ENCODE measurements at regions not wholly inside any gene's neighbourhood (a gene's known extent, or its start where the extent isn't known, plus 50 kb on each side); places are given as distances from the start of the nearest gene placed in this dataset.

DNA sequence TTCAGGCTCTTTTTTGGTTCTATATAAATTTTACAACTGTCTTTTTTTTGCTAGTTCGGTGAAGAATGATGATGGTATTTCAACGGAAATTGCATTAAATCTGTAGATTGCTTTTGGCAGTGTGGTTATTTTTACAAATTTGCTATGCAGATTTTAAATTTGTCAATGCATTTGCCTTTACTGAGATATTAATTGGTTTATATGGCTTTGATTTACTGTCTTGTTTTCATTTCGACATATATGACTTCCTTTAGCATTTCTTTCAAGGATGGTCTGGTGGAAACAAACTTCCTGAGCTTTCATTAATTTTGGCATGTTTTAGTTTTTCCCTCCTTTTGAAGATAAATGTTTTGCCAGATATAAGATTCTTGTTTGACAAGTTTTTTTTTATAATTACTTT, 1522.5 kb upstream of the PRMT6 start:
- Histone ChIP-seq H3K27me3 (ENCODE audit: low read depth, low read length) (no peaks in the 10 kb centered on the region), H2AFZ (ENCODE audit: low read depth, low read length) (no peak overlapping the region), H3K4me3 (ENCODE audit: low read length) (no peak overlapping the region), H3K9me3 (ENCODE audit: insufficient read depth, low read length) (no peaks in the 10 kb centered on the region), H3K4me2 (ENCODE audit: low read length) (no peak overlapping the region), H3K36me3 (replicated peaks; ENCODE audit: low read depth, low read length) (no peaks in the 10 kb centered on the region), H4K20me1 (ENCODE audit: insufficient read depth, low read length) (no peaks in the 10 kb centered on the region), H3K79me2 (ENCODE audit: low read length) (no peaks in the 10 kb centered on the region), H3K4me1 (ENCODE audit: low read length) (no peaks in the 10 kb centered on the region), H3K27ac (ENCODE audit: low read length) (no peak overlapping the region), H3K9ac (ENCODE audit: low read length) (no peak overlapping the region)
- TF ChIP-seq, protein P1, sequence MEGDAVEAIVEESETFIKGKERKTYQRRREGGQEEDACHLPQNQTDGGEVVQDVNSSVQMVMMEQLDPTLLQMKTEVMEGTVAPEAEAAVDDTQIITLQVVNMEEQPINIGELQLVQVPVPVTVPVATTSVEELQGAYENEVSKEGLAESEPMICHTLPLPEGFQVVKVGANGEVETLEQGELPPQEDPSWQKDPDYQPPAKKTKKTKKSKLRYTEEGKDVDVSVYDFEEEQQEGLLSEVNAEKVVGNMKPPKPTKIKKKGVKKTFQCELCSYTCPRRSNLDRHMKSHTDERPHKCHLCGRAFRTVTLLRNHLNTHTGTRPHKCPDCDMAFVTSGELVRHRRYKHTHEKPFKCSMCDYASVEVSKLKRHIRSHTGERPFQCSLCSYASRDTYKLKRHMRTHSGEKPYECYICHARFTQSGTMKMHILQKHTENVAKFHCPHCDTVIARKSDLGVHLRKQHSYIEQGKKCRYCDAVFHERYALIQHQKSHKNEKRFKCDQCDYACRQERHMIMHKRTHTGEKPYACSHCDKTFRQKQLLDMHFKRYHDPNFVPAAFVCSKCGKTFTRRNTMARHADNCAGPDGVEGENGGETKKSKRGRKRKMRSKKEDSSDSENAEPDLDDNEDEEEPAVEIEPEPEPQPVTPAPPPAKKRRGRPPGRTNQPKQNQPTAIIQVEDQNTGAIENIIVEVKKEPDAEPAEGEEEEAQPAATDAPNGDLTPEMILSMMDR (IDR thresholded peaks at IDR 0.05; ENCODE audit: low read depth, low read length) = no peak
- no peak for TF ChIP-seq EZH2phosphoT487 (IDR thresholded peaks at IDR 0.05; ENCODE audit: low read depth)

DNA sequence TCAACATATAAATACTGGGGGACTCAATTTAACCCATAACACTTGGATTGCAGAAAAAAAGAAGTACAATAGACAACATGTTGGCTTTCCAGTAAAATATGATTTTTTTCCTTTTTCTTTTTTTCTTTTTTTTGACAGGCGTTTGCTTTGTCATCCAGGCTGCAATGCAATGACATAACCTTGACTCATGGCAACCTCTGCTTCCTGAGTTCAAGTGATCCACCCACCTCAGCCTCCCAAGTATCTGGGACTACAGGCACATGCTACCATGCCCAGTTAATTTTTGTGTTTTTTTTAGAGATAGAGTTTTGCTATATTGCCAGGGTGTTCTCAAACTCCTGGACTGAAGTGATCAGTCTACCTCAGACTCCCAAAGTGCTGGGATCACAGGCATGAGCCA, 1512.0 kb upstream of the PRMT6 start:
- no peak overlapping the region for H3K4me2 ChIP-seq (ENCODE audit: low read length)
- H3K27ac ChIP-seq (ENCODE audit: low read length) = no peak overlapping the region
- H3K36me3 ChIP-seq (replicated peaks; ENCODE audit: low read depth, low read length) = no peaks in the 10 kb centered on the region
- no peak overlapping the region for H3K4me3 ChIP-seq (ENCODE audit: low read length)
- TF ChIP-seq, protein P1 (IDR thresholded peaks at IDR 0.05; ENCODE audit: low read depth, low read length) = no peak
- TF ChIP-seq EZH2phosphoT487 (IDR thresholded peaks at IDR 0.05; ENCODE audit: low read depth) = no peak
- no peaks in the 10 kb centered on the region for H4K20me1 ChIP-seq (ENCODE audit: insufficient read depth, low read length)
- H2AFZ ChIP-seq (ENCODE audit: low read depth, low read length) = no peak overlapping the region
- H3K9me3 ChIP-seq (ENCODE audit: insufficient read depth, low read length) = no peaks in the 10 kb centered on the region
- no peaks in the 10 kb centered on the region for H3K79me2 ChIP-seq (ENCODE audit: low read length)
- H3K9ac ChIP-seq (ENCODE audit: low read length) = no peak overlapping the region
- H3K27me3 ChIP-seq (ENCODE audit: low read depth, low read length) = no peaks in the 10 kb centered on the region
- H3K4me1 ChIP-seq (ENCODE audit: low read length) = no peaks in the 10 kb centered on the region

DNA sequence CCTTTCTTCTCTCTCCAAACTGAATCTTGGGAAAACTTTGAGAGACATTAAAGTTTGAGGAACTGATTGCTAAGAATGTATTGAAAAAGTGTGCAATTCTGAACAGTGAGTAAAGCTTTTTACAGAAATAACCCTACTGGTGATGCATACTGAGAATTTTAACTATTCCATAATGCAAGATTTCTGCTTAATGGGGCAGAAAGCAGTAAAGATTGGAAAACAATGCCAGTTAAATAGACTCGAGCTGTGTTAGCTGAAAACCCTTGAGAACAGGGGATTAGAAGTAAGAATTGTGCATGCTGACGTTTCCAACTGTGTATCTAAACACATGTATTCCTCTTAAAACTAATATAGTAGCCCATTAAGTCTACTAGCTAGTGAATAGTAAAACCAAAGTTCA, 1500.2 kb upstream of the PRMT6 start:
- Histone ChIP-seq H3K4me1 (ENCODE audit: low read length) (no peaks in the 10 kb centered on the region), H3K79me2 (ENCODE audit: low read length) (no peaks in the 10 kb centered on the region), H3K9ac (ENCODE audit: low read length) (no peak overlapping the region), H3K4me2 (ENCODE audit: low read length) (no peak overlapping the region), H3K27ac (ENCODE audit: low read length) (no peak overlapping the region), H3K27me3 (ENCODE audit: low read depth, low read length) (no peaks in the 10 kb centered on the region), H3K9me3 (ENCODE audit: insufficient read depth, low read length) (no peaks in the 10 kb centered on the region), H2AFZ (ENCODE audit: low read depth, low read length) (no peak overlapping the region), H3K4me3 (ENCODE audit: low read length) (no peak overlapping the region), H4K20me1 (ENCODE audit: insufficient read depth, low read length) (no peaks in the 10 kb centered on the region), H3K36me3 (replicated peaks; ENCODE audit: low read depth, low read length) (no peaks in the 10 kb centered on the region)
- TF ChIP-seq EZH2phosphoT487 (IDR thresholded peaks at IDR 0.05; ENCODE audit: low read depth) = no peak
- TF ChIP-seq, protein P1 (IDR thresholded peaks at IDR 0.05; ENCODE audit: low read depth, low read length) = no peak

DNA sequence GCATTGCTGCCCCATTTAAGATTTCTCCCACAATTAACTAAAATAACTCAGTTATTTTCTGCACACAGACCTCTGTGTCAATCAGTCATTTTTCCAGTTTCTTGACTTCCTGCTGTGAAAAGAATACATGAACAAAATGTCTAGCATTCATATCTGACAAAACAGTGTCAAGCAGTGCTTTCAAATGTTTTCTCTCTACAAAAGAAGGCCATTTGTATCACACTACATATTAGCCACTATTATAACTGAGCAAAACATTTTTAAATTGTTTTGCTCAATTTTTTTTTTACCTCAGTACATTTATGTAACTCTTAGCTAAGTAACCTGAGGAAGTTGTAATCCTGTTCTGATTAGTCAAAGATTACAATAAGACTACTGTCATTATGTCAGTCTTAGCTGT, 1498.5 kb upstream of the PRMT6 start:
- TF ChIP-seq EZH2phosphoT487 (IDR thresholded peaks at IDR 0.05; ENCODE audit: low read depth) = no peak
- TF ChIP-seq, protein P1 (IDR thresholded peaks at IDR 0.05; ENCODE audit: low read depth, low read length) = no peak
- H3K9ac ChIP-seq (ENCODE audit: low read length) = no peak overlapping the region

More for the DNA sequence above, 1498.5 kb upstream of the PRMT6 start:
- Histone ChIP-seq H3K4me2 (ENCODE audit: low read length) (no peak overlapping the region), H2AFZ (ENCODE audit: low read depth, low read length) (no peak overlapping the region), H3K27me3 (ENCODE audit: low read depth, low read length) (no peaks in the 10 kb centered on the region), H3K79me2 (ENCODE audit: low read length) (no peaks in the 10 kb centered on the region), H4K20me1 (ENCODE audit: insufficient read depth, low read length) (no peaks in the 10 kb centered on the region), H3K4me3 (ENCODE audit: low read length) (no peak overlapping the region), H3K27ac (ENCODE audit: low read length) (no peak overlapping the region), H3K4me1 (ENCODE audit: low read length) (no peaks in the 10 kb centered on the region), H3K9me3 (ENCODE audit: insufficient read depth, low read length) (no peaks in the 10 kb centered on the region), H3K36me3 (replicated peaks; ENCODE audit: low read depth, low read length) (no peaks in the 10 kb centered on the region)

Data from OCI-LY3 (cell line).